ENCODE measurements at regions not wholly inside any gene's neighbourhood (a gene's known extent, or its start where the extent isn't known, plus 50 kb on each side); places are given as distances from the start of the nearest gene placed in this dataset.
"Not testable (repeated sequence)": the region's sequence is repeated elsewhere in the genome, so short reads cannot be mapped to it uniquely, and the experiment has no call there.

DNA sequence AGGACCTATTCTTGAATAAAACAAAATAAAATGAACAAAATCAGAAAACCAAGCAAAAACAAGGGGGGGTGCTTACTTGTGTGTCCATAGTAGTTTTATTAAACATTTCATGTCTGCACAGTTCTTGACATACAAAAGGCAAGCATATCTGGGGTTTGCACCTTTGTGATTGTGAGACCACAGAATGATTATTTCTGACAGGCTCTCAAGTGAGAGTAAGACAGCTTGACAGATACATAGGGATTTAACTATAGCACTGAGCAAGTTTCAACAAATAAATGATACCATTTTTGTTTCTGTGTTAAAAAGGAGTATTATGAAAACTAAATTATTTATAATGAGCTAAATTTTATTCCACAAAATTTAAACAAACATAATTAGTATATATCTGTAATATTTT lies 712.0 kb upstream of the PCDH10 start:
- Mint-ChIP-seq H3K4me1 (ENCODE audit: low read depth) (no peaks in the 10 kb centered on the region), H3K36me3 (no peaks in the 10 kb centered on the region), H3K4me3 (no peak overlapping the region), H3K9me3 (ENCODE audit: low read depth) (peaks cover 4% of the 10 kb centered on the region), H3K27me3 (no peaks in the 10 kb centered on the region), H3K27ac (no peak overlapping the region)

DNA sequence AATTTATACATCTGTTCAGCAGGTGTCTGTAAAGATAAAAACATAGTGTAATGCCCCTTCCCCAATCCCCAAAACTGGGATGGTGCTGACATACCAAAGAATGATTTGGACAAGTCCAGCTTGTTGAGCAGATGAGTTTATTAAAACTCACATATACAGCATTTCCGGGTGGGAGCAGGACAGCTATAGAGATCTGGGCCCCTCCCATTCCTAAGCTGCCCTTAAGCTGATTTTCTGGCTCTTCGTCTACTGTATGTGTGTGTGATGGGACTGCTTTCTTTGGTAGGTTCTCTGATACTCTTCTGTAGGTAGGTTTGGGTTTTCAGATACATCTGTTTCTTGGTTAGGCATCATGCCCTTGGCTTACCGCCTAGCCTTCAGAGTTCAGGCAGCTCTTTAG lies 703.7 kb upstream of the PCDH10 start:
- H3K4me1 Mint-ChIP-seq (ENCODE audit: low read depth): no peaks in the 10 kb centered on the region
- H3K4me3 Mint-ChIP-seq: no peak overlapping the region
- no peaks in the 10 kb centered on the region for H3K27me3 Mint-ChIP-seq
- H3K36me3 Mint-ChIP-seq: no peaks in the 10 kb centered on the region
- H3K9me3 Mint-ChIP-seq (ENCODE audit: low read depth): peaks cover 14% of the 10 kb centered on the region
- no peak overlapping the region for H3K27ac Mint-ChIP-seq

DNA sequence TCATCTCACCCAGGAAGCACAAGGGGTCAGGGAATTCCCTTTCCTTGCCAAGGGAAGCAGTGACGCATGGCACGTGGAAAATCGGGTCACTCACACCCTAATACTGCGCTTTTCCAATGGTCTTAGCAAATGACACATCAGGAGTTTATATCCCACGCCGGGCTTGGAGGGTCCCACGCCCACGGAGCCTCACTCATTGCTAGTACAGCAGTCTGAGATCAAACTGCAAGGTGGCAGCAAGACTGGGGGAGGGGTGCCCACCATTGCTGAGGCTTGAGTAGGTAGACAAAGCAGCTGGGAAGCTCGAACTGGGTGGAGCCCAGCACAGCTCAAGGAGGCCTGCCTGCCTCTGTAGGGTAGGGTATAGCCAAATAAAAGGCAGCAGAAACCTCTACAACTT lies 691.1 kb upstream of the PCDH10 start:
- not testable (repeated sequence) for H3K4me3 Mint-ChIP-seq

DNA sequence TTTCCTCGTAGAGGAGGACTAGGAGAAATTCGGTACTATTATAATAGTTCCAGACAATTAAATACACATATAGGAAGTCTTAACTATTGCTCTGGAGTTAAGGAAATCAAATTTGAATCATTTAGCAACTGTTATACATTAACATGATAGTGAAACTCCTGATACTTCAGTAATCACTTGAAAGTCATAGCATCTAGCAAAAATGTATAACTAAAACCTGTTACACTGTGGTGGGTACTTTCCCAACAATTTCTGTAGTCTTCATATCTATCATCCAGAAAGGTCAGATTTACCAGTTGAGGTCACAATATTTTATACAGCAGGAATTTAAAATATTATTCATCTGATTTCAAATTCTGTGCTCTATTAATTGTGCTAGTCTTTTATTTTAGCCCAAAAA lies 669.6 kb upstream of the PCDH10 start:
- H3K4me1 Mint-ChIP-seq (ENCODE audit: low read depth): no peaks in the 10 kb centered on the region
- H3K36me3 Mint-ChIP-seq: no peaks in the 10 kb centered on the region
- H3K9me3 Mint-ChIP-seq (ENCODE audit: low read depth): peaks cover 8% of the 10 kb centered on the region

More for the DNA sequence above, 691.1 kb upstream of the PCDH10 start:
- H3K9me3 Mint-ChIP-seq (ENCODE audit: low read depth); H3K27me3 Mint-ChIP-seq; H3K36me3 Mint-ChIP-seq; H3K27ac Mint-ChIP-seq; H3K4me1 Mint-ChIP-seq (ENCODE audit: low read depth): not testable (repeated sequence)

DNA sequence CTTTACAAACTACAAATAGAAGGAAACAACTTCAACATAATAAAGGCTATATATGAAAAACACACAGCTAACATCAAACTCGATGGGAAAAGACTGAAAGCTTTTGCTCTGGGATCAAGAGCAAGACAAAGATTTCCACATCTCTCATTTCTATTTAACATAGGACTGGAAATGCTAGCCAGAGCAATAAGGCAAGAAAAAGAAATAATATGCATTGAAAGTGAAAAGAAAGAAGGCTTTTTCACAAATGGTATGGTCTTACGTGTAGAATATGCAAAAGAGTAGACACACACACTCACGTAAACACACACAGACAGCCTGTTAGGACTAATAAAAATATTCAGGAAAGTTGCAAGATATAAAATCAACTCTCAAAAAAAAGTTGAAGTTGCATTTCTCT lies 660.5 kb upstream of the PCDH10 start:
- Mint-ChIP-seq H3K36me3 (no peaks in the 10 kb centered on the region), H3K27ac (no peak overlapping the region), H3K4me3 (no peak overlapping the region), H3K27me3 (no peaks in the 10 kb centered on the region), H3K9me3 (ENCODE audit: low read depth) (peaks cover 7% of the 10 kb centered on the region), H3K4me1 (ENCODE audit: low read depth) (no peaks in the 10 kb centered on the region)

More for the DNA sequence above, 669.6 kb upstream of the PCDH10 start:
- no peak overlapping the region for H3K27ac Mint-ChIP-seq
- no peaks in the 10 kb centered on the region for H3K27me3 Mint-ChIP-seq
- H3K4me3 Mint-ChIP-seq: no peak overlapping the region

DNA sequence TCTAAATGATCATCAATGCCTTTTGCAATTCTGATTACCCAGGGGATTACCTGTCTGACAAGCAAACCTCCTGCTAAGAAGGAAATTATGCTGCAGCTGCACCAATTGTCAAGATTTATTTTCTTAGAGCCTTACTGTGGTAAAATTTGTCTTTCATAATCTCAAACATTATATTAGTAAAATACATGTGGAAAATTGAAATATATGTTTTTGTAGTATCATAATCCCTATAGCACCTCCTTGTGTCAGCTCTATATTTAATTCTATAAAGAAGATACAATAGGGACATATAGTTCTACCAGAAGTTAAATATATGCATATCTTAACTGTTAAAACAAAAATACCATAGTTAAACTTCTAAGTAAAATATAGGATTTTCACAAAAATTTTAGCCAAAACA lies 655.6 kb upstream of the PCDH10 start:
- H3K9me3 Mint-ChIP-seq (ENCODE audit: low read depth): no peaks in the 10 kb centered on the region

DNA sequence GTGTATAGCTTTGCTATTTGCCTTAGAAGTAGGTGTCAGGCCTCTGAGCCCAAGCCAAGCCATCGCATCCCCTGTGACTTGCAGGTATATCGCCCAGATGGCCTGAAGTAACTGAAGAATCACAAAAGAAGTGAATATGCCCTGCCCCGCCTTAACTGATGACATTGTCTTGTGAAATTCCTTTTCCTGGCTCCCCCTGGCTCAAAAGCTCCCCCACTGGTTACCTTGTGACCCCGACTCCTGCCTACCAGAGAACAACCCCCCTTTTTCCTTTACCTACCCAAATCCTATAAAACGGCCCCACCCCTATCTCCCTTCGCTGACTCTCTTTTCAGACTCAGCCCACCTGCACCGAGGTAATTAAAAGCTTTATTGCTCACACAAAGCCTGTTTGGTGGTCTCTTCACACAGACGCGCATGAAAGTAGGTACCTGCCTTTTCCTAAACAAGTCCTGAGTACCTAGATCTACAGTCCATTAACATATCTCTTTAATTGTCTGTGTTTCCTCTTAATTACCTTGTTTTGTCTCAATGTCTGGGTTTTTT lies 653.8 kb upstream of the PCDH10 start:
- H3K27ac Mint-ChIP-seq; H3K27me3 Mint-ChIP-seq; H3K9me3 Mint-ChIP-seq (ENCODE audit: low read depth); H3K4me3 Mint-ChIP-seq; H3K4me1 Mint-ChIP-seq (ENCODE audit: low read depth); H3K36me3 Mint-ChIP-seq: not testable (repeated sequence)

More for the DNA sequence above, 655.6 kb upstream of the PCDH10 start:
- Mint-ChIP-seq H3K36me3 (no peaks in the 10 kb centered on the region), H3K27ac (no peak overlapping the region), H3K4me3 (no peak overlapping the region), H3K27me3 (no peaks in the 10 kb centered on the region), H3K4me1 (ENCODE audit: low read depth) (no peaks in the 10 kb centered on the region)

DNA sequence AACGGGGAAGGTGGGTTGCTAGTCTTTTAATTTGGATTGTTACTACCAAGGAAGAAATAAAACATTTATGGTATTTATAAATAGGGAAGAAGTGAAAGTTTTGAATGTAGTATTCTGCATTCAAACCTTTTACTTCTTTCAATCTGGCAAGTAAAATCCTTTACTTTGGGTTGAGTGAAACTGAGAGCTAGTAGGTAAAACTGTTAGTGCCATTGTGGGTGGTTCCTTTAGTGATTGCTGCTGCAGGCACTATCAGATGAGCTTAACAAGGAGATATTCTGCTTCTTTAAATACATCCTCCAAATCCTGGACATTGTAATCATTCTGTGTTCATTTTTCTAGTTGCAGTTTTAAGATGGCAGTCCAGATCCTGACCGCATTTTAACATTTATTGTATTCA lies 650.9 kb upstream of the PCDH10 start:
- H3K4me3 Mint-ChIP-seq: no peak overlapping the region
- no peaks in the 10 kb centered on the region for H3K9me3 Mint-ChIP-seq (ENCODE audit: low read depth)
- no peak overlapping the region for H3K27ac Mint-ChIP-seq
- H3K36me3 Mint-ChIP-seq: no peaks in the 10 kb centered on the region
- H3K4me1 Mint-ChIP-seq (ENCODE audit: low read depth): no peaks in the 10 kb centered on the region
- H3K27me3 Mint-ChIP-seq: no peaks in the 10 kb centered on the region

DNA sequence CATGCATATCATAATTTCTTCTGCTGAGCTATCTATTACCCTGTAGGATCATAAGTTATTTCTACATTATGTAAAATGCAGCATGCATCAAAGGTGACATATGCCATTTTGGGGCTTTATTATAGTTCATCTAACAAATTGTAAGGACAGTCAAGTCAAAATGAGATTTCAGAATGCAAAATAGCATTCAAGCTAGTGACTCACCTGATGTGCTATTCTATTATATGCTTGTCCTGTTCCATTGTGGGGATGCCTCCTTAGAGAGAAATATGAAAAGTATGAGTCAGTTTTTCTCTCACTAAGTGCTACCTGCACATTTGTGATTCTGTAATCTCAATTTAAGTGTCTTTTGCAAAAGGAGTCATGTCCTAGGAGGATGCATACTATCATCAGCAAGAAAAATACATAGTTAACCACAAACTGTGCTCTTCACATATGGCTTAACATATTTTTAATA lies 647.0 kb upstream of the PCDH10 start:
- no peaks in the 10 kb centered on the region for H3K36me3 Mint-ChIP-seq
- H3K27me3 Mint-ChIP-seq: no peaks in the 10 kb centered on the region
- no peak overlapping the region for H3K4me3 Mint-ChIP-seq
- H3K9me3 Mint-ChIP-seq (ENCODE audit: low read depth): peaks cover 3% of the 10 kb centered on the region
- H3K4me1 Mint-ChIP-seq (ENCODE audit: low read depth): no peaks in the 10 kb centered on the region
- no peak overlapping the region for H3K27ac Mint-ChIP-seq

DNA sequence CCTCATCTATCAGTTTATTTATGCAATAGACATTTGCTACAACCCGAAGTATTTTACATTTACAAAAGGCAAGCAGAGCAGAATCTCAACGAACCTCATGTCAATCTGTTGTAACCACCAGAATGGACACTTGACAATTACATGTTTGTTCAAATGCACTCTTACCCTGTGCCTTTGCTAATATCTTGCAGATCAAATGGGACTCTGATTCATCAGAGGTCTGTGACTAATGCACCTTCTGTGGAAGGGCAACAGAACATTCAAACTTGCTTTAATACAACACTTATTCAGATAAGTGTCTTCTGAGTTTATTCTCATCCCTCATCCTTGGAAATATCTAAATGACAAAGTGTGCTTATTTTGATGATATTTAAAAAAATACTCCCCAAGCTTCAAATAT lies 644.7 kb upstream of the PCDH10 start:
- Mint-ChIP-seq H3K27me3 (no peaks in the 10 kb centered on the region), H3K4me1 (ENCODE audit: low read depth) (no peaks in the 10 kb centered on the region), H3K27ac (no peak overlapping the region), H3K36me3 (no peaks in the 10 kb centered on the region), H3K4me3 (no peak overlapping the region), H3K9me3 (ENCODE audit: low read depth) (peaks cover 3% of the 10 kb centered on the region)

DNA sequence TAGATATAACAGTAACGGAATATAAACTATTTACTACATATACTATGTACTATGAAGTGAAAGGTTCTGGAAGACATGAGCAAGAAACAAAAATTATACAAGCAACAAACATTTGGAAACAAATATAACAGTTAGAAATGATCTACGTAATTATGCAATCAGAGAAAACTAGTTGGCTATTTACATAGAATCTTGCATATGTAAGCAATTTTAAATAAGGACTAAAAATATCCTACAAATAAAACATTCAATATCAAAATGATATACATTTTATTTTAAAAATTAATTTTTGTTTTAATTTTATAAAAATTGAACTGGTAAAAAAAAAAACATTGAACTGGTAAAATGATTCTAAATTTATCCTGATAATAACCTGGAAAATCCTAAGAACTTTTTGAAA lies 642.5 kb upstream of the PCDH10 start:
- H3K27me3 Mint-ChIP-seq: no peaks in the 10 kb centered on the region
- no peak overlapping the region for H3K27ac Mint-ChIP-seq
- no peaks in the 10 kb centered on the region for H3K4me1 Mint-ChIP-seq (ENCODE audit: low read depth)
- H3K9me3 Mint-ChIP-seq (ENCODE audit: low read depth): peaks cover 3% of the 10 kb centered on the region
- no peak overlapping the region for H3K4me3 Mint-ChIP-seq
- H3K36me3 Mint-ChIP-seq: no peaks in the 10 kb centered on the region

DNA sequence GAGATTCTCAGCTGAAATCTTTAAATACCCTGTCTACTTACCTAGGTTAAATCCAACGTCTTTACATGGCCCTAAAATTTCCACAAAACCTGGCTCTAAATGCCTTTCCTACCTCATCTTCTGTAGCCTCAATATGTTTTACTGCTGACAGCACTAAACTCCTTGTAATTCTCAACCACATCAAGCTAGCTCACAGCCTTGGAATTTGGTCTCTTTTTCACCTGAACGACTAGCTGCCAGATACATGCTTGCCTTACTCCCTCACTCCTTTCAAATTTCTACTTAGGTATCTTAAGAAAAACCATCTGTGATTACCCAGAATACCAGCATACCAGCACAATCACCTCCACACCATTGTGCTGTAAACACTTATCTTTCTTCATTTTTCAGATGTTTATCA lies 635.6 kb upstream of the PCDH10 start:
- H3K27ac Mint-ChIP-seq: no peak overlapping the region
- no peak overlapping the region for H3K4me3 Mint-ChIP-seq
- no peaks in the 10 kb centered on the region for H3K27me3 Mint-ChIP-seq
- H3K9me3 Mint-ChIP-seq (ENCODE audit: low read depth): no peaks in the 10 kb centered on the region
- no peaks in the 10 kb centered on the region for H3K4me1 Mint-ChIP-seq (ENCODE audit: low read depth)
- no peaks in the 10 kb centered on the region for H3K36me3 Mint-ChIP-seq

DNA sequence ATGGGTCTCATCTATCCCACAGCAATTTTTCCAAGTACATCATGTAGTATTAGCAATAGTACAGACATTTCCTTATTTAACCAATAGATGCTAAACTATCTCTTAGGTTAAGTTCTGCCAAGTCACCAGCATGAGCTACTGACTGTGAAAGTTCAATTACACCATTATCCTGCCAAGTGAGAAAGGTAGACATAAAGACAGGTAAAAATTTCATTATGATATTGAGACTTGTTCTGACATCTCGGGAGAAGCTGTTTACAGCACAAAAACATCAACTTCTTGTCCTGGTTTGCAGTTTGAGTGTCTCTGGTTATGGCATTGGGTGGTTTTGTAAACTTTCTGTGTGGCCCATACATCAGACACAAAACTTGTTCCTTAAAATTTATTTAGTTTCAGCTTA lies 622.4 kb upstream of the PCDH10 start:
- H3K36me3 Mint-ChIP-seq: no peaks in the 10 kb centered on the region
- H3K9me3 Mint-ChIP-seq (ENCODE audit: low read depth): no peaks in the 10 kb centered on the region
- H3K27ac Mint-ChIP-seq: no peak overlapping the region

DNA sequence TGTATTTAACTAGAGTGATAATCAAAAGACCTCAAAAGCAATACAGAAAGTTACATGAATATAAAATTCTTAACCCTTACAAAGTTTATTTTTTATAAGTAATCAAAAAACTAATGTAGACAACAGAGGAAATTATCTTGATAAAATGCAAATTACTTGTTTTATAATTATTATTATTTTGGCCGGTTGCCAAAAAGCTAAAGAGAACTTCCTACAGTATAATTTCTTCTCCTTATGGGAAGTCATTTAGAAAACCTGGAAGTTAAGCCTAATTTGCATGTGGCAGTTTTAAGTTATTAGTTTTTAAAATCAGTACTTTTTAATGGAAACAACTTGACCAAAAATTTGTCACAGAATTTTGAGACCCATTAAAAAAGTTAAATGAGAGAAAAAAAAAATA lies 621.3 kb upstream of the PCDH10 start:
- Mint-ChIP-seq H3K27ac (no peak overlapping the region), H3K4me3 (no peak overlapping the region), H3K4me1 (ENCODE audit: low read depth) (no peaks in the 10 kb centered on the region)

More for the DNA sequence above, 622.4 kb upstream of the PCDH10 start:
- no peaks in the 10 kb centered on the region for H3K27me3 Mint-ChIP-seq
- no peaks in the 10 kb centered on the region for H3K4me1 Mint-ChIP-seq (ENCODE audit: low read depth)
- H3K4me3 Mint-ChIP-seq: no peak overlapping the region

DNA sequence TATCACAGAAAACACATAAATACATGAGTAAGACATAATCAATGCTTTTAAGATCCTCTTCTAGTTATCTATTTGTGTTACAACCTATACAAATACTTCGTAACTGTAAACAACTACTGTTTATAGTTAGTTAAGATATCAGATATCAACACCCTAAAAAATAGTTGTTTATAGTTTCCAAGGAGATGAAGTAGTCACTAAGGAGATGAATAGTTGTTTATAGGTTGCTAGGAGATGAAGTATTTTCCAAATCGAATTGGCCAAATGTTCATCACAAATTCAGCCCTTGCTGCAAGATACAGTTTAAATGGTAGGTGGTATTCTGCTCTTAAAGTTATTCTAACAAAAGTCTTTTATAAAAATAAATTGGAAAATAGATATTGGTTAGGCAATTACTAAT lies 618.2 kb upstream of the PCDH10 start:
- Mint-ChIP-seq H3K4me3 (no peak overlapping the region), H3K4me1 (ENCODE audit: low read depth) (no peaks in the 10 kb centered on the region), H3K27ac (no peak overlapping the region), H3K27me3 (no peaks in the 10 kb centered on the region), H3K36me3 (no peaks in the 10 kb centered on the region), H3K9me3 (ENCODE audit: low read depth) (no peaks in the 10 kb centered on the region)

More for the DNA sequence above, 621.3 kb upstream of the PCDH10 start:
- Mint-ChIP-seq H3K9me3 (ENCODE audit: low read depth) (no peaks in the 10 kb centered on the region), H3K27me3 (no peaks in the 10 kb centered on the region), H3K36me3 (no peaks in the 10 kb centered on the region)

DNA sequence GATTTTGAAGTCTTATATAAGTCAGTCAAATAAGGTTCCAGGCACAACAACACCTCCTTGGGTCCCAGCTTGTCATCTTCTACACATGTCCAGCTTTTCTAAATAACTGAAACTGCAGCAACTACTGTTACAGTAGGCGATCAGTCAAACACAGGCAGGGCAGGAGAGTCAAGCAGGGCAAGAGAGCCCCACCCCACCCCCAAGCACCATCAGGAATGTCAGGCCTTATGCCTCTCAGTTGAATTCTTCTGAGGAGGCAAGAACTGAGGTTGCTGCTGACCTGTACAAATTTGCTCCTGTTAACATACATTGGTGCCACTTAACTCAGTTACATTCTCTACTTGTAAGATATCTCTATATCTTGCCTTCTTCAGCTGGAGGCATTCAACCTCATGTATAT lies 608.8 kb upstream of the PCDH10 start:
- H3K9me3 Mint-ChIP-seq (ENCODE audit: low read depth): no peaks in the 10 kb centered on the region
- no peak overlapping the region for H3K27ac Mint-ChIP-seq
- no peaks in the 10 kb centered on the region for H3K4me1 Mint-ChIP-seq (ENCODE audit: low read depth)
- H3K27me3 Mint-ChIP-seq: no peaks in the 10 kb centered on the region
- no peak overlapping the region for H3K4me3 Mint-ChIP-seq
- H3K36me3 Mint-ChIP-seq: no peaks in the 10 kb centered on the region

All from activated naive CD8-positive, alpha-beta T cell (primary cell).